GM18870 (cell line): ENCODE measurements at regions not wholly inside any gene's neighbourhood (a gene's known extent, or its start where the extent isn't known, plus 50 kb on each side); places are given as distances from the start of the nearest gene placed in this dataset.
"Not testable (repeated sequence)": the region's sequence is repeated elsewhere in the genome, so short reads cannot be mapped to it uniquely, and the experiment has no call there.

Experiments
- ATAC-seq: cut with Tn5 transposase; IDR thresholded peaks from one replicate; pipeline ENCODE4 v1.9.1; 2021; ENCODE audit warnings: moderate library complexity; ENCODE audit not compliant: unreplicated experiment

DNA sequence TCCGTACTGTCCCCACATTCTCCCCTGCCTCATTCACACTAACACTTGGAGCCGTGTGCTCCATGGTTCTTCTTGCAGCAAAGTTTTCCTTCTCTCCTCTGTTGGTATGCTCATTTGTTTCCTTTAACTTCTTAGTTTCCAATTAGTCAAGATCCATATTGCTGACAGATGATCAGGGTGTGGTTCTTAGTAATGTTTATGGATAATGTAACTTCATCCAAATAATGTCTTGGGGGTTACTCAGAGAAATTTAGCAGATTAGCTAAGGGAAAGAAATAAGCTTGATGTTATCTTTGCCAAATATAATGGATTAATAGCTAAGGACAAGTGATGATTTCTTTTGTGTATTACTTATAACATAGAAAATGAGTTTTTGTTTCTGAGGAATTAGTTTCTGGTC lies 174.4 kb downstream of the NUFIP1 start:
- no peak for ATAC-seq

DNA sequence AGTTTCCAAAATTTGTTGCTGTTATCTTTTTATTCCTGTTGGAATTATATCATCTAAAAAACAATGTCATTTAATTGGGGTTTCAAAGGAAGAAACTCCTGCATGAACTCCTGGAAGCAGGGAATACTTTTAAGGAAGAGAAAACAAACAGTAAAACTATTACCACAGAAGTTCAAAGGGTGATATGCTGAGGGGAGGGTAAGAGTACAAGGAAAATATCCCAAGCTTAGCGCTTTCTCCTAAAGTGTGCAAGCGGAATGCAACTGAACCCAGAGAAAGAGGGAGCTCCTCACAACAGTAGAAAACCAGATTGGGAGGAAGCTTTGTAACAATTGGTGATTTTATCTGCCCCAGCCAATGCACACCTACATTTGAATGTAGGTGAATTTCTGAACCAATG lies 175.1 kb downstream of the NUFIP1 start:
- no peak for ATAC-seq

DNA sequence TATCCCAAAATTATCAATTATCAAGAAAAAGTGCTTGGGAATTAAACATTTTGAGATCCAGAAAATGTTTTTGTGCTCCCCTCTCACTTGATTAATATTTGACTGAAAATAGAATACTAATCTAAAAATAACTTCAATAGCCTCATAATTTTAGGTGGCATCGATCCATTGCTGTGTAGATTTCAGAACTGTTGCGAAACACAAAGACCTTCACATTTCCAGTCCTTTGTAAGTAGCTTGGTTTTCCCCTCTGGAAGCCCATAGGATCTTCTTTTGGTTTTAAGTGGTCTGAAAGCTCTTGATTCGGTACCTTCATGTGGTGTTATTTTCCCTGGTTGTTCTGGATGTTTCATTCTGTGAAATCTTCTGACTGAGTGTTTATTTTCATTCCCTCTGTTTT lies 176.5 kb downstream of the NUFIP1 start:
- ATAC-seq: no peak

DNA sequence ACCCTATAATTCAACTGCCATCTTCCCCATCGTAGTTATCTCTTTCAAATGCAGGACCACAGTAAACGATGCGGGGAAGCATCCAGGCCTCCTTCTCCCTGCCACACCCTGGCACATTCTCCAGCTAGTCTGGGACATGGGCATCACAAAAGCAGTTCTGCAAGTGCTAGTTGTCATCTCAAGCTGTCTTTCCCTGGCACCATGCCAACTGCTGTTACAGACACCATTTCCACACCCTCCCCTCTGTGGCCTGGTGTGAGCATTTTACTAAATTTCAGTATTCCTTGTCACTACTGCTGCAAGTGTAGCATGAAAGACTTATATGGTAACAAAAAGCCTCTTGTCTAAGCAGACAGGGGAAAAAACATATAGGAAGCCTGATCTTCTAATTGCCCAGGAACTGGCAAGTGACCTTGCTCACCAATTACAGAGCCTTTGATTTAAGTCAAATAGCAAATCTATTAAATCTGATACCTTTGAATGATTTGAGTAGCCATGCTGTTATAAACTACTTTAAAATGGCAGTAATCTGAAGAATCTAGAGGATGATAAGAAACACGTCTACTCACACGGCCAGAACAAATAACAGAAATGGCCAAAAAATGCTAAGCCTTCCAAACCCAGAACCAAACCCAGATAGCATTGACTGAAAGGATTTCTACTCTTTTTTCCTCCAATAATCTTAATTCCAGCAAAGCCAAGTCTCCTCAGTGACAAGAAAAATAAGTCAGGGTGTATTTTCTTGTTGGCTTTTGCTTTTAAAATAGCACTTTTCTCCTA lies 179.0 kb downstream of the NUFIP1 start:
- no peak for ATAC-seq

DNA sequence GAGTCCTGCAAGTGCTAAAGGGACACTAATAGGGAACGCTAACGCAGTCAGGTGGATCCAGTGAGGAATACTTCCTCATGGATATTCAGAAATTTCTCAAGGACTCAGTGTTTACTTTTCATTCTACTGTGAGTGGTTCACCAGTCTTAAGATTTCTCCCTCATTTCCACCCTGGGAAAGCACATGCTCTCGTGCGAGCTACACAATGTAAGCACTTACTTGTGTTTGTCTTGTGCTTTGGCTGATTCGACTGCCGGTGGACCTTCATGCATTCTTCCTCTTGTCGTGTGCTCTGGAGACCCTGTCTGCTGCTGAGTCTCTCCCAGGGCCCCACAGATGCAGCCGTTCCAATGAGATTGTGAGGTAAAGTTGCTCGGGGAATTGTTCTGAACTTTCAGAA lies 180.1 kb downstream of the NUFIP1 start:
- no peak for ATAC-seq

DNA sequence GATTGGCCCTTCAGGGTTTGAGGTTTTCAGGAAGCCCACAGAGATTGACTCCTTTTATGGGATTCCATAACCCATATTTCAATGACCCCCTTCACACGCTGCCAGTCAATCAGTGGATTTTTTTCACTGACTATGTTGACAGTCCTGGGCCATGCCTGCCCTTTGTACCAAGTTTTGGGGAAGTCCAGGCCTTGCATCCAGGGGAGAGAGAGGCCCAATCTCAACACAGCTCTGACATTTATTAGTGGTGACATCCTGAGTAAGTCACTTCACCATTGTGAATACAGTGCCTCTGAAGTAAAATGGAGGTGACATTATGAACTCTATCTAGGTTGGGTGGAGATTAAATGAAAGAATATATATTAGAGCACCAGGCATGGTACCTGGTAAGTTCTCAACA lies 181.1 kb downstream of the NUFIP1 start:
- ATAC-seq: no peak

DNA sequence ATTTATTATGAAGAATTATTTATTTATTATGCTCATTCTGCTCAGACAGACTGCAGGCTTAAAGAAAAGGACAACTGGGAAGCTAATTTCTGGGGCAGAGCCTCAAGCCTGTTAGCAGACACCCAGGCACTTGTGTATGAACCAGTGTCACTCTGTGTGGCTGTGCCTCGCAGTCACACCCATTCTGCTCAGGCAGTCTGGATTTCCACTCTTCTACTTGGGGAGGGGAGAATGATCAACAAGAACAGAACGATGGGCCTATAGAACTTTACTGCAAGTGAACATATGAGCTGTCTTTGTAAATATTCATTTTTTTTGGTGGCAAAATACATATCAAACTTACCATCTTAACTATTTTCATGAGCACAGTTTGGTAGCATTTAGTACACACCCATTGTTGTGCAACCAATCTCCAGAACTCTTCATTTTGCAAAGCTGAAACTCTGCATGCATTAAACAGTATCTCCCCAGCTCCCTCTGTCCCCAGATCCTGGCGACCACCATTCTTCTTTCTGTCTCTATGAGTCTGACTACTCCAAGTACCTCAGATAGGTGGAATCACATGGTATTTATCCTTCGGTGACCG lies 181.7 kb downstream of the NUFIP1 start:
- no peak for ATAC-seq

DNA sequence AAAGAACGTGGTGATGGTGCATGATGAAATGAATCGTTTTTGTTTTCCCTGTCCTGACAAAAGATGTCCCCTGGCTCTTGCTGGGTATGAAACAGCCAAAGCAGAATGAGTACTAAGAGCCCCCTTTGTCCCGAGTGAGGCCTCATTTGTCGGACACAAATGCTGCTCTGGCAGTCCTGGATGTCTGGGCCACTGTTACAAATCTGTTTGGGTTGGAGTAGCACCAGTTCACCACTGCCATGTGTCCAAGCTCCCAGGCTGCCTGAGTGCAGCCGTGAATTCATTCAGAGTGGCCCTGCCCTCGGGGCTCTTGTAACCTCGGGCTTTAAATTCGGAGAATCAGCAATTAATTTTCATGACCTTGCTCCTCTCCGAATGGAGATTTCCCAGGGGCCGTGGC lies 182.4 kb downstream of the NUFIP1 start:
- ATAC-seq: no peak

DNA sequence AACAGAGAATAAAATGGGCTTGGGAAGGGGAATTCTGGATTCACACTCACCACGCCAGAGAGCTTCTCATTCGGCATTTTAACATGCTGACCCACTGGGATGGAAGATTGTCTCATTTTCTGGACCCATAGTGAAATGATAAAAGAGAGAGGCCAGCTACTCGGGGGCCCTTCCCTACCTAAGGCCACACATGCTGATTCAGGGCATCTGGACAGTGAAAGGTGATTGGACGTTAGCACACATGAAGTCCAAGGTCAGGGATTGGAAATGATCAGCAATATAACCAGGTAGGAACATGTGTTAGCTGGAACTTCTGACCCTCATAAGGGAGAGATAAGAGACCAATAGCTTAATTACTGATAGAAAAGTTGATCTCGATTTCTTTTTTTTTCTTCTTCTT lies 183.7 kb downstream of the NUFIP1 start:
- no peak for ATAC-seq

DNA sequence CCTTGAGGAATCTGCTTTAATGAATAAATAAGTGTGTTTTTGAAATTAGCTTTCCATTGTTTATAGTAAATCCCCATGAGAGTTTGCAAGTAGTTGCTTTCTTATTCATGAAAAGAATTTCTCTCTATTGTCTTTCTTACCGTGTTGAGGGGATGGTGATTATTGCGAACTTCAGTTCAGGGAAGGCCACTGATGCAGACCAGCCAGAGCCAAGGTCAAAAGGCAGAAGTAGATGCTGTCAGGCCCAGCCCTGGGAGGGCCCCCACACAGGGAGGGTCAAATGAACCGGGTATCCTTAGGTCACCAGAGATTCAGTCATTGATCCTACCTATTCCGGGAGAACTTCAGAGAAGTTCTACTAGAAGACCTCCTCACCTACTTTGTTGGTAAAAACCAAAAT lies 185.9 kb downstream of the NUFIP1 start:
- no peak for ATAC-seq

DNA sequence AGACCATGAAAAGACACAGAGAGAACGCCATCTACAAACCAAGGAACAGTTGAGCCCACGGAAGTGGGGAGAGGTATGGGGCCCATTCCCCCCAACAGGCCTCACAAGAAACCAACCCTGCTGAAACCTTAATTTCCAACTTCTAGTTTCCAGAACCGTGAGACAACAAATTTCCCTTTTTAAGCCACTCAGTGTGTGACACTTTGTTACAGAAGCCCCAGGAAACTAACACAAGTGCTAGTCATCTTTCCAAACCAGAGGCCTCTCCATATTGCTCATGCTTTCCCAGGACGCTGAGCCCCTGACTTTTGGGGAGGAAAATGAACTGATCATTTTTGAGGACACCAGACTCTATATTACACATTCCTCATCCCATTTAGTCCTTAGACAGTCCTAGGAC lies 186.8 kb downstream of the NUFIP1 start:
- ATAC-seq: no peak

DNA sequence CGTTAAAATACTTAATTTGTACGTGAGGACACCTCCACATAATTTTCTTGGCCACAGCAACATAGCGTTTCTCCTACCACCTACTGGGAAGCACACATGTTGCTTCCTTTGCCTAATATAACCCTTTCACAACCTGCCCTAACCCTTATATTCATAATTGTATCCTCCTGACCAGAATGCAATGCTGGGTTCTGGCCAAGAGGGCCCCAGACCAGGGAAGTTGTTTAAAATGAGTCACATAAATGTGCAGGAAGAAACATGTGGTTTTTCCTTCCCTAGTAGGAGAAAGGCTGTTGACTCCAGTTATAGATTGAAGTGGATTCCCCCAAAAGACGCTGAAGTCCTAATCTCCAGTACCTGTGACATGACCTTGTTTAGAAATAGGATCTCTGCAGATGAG lies 187.3 kb downstream of the NUFIP1 start:
- ATAC-seq: no peak

DNA sequence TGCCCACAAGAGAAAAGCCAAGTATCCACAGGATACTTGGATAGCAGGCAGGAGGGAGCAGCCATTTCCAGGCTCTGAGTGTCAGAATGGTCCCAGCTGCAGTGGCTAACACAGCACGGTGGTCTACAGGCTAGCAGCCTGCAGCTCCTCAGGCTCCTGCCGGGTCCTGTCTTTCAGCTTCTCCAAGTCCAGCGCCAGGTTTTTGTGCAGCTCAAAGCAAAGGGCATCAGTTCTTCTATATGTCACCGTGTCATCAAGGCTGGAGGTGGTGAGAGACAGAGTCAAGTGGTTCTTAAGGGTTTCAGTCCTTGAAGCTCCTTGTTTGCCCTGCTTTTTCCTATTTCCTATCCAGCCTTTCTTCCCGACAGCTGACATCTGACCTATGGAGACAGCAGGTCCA lies 188.6 kb downstream of the NUFIP1 start:
- ATAC-seq: no peak

DNA sequence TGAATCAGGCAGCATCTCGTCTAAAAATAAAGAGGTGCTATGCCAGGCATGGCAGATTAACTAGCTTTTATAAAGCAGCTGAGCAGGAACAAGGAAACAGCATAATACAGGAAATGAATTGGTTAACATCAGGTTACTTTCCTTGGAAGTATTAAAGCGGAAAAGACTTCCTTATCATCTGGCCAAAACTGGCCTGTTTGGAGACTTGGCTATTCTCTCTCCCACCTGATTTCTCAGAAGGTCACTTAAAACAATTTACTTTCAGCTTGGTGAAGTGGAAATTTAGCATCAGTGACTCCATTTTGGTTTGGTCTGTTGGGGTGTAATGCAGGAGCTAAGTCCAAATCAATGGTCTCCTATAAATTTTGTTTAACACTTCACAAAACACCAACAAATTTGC lies 191.6 kb downstream of the NUFIP1 start:
- ATAC-seq: no peak

DNA sequence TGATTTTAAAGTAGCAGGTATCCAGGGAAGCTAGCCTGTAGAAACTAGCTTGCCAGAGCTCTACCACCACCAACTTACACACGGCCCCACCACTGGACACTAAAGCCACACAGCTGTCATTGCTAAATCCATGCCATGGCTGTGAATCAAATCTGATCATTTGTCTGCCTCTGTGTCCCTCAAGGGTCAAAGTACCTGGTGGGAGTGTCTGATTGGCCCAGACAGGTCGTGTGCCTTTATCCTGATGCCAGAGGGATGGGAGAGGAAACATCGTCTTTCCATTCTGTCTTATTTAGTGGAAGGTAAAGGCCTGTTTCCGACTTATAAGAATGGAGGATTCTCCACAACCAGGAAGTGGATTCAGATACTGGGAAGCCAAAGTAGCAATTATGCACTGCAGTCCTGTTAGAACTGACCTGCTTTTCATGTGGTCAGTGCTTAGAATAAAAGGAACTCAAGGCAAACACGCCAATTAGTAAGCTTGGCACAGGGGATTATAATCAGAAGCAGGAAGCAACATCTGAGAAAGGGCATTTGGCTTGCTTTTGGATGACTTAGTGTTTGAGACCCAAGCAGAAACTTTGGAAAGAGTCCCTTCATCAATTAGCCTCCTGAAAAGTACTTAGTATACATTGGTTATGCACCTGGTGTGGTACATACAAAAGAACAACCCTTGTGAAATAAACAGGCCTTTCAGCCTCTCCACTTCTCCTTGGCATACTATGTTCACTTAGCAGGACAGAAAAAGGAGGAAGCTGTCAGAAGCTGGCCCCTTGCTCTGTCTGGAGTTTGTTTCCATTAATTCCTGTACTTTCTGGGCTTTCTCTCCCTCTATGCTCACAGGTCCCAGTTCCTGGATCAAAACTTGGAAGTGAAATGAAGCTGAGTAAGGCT lies 192.4 kb downstream of the NUFIP1 start:
- ATAC-seq: no peak

DNA sequence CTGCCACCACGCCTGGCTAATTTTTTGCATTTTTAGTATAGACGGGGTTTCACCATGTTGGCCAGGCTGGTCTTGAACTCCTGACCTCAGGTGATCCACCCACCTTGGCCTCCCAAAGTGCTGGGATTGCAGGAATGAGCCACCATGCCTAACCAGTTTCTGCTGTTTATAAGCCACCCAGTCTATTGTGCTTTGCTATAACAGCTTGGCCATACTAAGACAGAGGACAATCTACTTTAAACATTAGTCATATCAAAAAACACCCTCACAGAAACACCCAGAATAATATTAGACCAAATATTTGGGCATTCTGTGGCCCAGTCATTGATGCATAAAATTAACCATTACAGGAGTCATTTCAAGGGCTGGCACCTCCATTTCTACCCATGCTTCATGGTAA lies 193.2 kb downstream of the NUFIP1 start:
- ATAC-seq: not testable (repeated sequence)

DNA sequence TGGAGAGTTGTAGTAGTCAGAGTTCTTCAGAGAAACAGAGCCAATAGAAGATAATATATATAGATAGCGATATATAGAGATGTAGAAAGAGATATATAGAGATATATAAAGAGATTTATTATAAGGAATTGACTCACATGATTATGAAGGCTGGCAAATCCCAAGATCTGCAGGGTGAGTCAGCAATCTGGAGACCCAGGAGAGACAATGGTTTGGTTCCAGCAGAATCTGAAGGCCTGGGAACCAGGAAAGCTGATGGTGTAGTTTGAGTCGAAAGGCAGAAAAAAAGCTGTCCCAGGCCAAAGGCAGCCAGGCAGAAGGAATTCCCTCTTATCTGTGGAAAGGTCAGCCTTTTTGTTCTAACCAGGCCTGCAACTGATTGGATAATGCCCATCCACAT lies 194.1 kb downstream of the NUFIP1 start:
- no peak for ATAC-seq

DNA sequence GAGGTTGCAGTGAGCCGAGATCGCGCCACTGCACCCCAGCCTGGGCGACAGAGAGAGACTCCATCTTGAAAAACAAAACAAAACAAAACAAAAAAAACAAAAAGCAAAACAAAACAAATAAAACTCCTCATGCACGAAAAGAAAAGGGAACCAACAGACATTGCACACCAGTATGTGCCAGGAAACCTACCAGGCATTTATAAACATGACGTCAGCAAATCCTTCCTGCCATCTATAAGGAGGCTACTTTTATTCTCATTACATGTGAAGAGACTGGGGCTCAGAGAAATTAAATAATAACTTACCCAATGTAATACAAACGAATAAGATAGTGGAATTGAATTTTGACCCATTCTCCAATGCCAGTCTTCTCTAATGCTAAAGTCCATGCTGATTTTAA lies 197.2 kb downstream of the NUFIP1 start:
- no peak for ATAC-seq

DNA sequence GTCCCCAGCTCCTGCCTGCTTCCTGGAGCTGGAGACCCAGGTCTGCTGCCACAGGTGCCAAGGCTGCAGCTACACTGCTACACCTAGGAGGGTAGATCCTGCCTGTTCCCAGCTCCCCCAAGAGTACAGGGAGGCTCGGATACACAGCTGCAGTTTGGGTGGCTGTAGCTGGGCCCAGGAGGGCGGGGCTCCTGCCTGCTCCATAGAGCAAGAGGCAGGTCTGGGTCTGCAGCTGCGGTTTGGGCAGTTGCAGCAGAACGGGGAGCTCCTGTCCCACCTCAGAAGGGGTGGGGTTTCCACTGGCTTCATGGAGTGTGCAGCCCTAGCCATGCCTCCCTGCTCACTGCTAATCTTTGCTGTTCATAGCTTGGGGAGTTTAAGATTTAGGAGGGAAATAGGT lies 199.0 kb downstream of the NUFIP1 start:
- ATAC-seq: no peak

DNA sequence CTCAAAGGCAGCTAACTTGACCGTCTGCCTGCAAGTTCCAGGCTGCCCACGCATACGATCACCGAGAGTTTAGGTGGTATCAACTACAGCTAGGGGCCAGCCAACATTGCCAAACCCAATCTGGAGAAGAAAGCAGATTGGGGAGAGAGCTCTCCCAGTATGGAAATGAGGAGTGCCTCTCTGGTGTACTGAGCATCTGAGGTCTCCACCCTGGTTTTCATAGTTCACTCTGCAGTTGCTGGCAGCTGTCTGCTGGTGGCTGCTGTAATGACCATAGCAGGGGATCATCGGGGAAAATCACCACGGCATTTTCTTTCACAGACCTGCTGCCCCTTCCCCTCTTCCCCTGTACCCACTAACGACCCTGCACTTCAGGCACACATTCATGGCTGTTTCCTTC lies 201.7 kb downstream of the NUFIP1 start:
- no peak for ATAC-seq

DNA sequence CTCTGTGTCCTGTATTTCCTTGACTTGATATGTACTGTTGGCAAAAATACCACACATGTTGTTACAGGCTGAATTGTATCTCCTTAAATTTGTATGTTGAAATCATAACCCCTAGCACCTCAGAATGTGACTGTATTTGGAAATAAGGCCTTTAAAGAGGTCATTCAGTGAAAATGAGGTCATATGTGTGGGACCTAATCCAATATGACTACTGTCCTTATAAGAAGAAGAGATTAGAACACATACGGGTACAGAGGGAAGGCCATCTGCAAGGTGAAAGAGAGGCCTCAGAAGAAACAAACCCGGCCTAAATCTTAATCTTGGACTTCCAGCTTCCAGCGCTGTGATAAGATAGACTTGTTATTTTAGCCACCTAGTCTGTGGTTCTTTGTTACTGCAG lies 202.5 kb downstream of the NUFIP1 start:
- ATAC-seq: no peak

DNA sequence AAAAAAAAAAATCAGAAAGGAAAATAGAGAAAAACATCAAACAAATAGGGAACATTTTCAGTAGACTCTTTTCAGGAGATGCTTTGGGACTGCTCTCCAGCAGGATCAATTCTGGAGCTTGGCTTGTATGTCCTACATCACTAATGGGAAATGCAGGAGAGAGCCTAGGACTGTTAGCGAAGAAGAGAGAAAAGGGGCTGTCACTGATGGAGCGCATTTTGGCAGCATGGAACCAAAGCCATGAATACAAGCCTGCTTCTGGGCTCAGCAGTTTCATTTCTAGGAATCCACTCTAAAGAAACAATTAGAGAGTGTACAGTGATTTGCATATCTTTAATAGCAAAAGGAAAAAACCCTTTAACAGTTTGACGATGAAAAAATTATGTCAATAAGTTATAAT lies 203.9 kb downstream of the NUFIP1 start:
- ATAC-seq: no peak
